Breast epithelium (tissue), 3 donors: ENCODE measurements at regions not wholly inside any gene's neighbourhood (a gene's known extent, or its start where the extent isn't known, plus 50 kb on each side); places are given as distances from the start of the nearest gene placed in this dataset.

ENCODE experiments used
- POLR2A ChIP-seq: fragments of 450-650 bp; IDR thresholded peaks from one replicate; pipeline ENCODE4 v1.6.1; 2016; ENCODE audit warnings: antibody characterized with exemption, mild to moderate bottlenecking, moderate library complexity
- TF ChIP-seq, protein P1 (sequence below), 3 donors: fragments of 450-650 bp; IDR thresholded peaks; one replicate each; pipeline ENCODE4 v1.5.1; 2016 to 2017; ENCODE audit warnings: antibody characterized with exemption in 3 of 3, mild to moderate bottlenecking in 3 of 3, moderate library complexity in 3 of 3

DNA sequence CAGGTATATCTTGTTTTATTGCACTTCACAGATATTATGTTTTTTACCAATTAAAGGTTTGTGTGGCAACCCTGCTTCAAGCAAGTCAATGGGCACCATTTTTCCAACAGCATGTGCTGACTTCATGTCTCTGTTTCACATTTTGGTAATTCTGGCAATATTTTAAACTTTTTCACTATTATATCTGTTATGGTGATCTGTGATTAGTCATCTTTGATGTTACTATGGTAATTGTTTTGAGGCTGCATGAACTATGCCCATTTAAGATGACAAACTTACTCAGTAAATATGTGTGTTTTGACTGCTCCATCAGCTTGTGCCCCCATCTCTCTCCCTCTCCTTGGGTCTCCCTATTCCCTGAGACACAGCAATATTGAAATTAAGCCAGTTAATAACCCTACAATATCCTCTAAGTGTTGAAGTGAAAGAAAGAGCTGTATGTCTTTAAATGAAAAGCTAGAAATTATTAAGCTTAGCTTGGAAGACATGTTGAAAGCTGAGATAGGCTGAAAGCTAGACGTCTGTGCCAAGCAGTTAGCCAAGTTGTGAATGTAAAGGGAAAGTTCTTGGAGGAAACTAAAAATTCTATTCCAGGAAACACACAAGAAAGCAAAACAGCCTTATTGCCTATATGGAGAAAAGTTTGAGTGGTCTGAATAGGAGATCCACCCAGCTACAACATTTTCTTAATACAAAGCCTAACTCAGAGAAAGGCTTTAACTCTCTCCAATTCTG is 365.1 kb downstream of the ATP23 start:
- TF ChIP-seq, protein P1, sequence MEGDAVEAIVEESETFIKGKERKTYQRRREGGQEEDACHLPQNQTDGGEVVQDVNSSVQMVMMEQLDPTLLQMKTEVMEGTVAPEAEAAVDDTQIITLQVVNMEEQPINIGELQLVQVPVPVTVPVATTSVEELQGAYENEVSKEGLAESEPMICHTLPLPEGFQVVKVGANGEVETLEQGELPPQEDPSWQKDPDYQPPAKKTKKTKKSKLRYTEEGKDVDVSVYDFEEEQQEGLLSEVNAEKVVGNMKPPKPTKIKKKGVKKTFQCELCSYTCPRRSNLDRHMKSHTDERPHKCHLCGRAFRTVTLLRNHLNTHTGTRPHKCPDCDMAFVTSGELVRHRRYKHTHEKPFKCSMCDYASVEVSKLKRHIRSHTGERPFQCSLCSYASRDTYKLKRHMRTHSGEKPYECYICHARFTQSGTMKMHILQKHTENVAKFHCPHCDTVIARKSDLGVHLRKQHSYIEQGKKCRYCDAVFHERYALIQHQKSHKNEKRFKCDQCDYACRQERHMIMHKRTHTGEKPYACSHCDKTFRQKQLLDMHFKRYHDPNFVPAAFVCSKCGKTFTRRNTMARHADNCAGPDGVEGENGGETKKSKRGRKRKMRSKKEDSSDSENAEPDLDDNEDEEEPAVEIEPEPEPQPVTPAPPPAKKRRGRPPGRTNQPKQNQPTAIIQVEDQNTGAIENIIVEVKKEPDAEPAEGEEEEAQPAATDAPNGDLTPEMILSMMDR (IDR thresholded peaks at IDR 0.05), result no peak
- no peak for TF ChIP-seq POLR2A
